ENCODE measurements at regions not wholly inside any gene's neighbourhood (a gene's known extent, or its start where the extent isn't known, plus 50 kb on each side); places are given as distances from the start of the nearest gene placed in this dataset.

- Histone ChIP-seq H2AFZ (ENCODE audit: low read depth) (no peak overlapping the region), H3F3A (replicated peaks; ENCODE audit: insufficient read depth) (no peaks in the 10 kb centered on the region), H3K9me3 (no peaks in the 10 kb centered on the region), H3K79me2 (ENCODE audit: insufficient read depth) (no peaks in the 10 kb centered on the region), H3K4me2 (no peak overlapping the region), H4K20me1 (ENCODE audit: insufficient read depth) (no peaks in the 10 kb centered on the region), H3K9me2 (no peaks in the 10 kb centered on the region), H3K36me3 (replicated peaks in 1 of 2; ENCODE audit: control insufficient read depth in 1 of 2, insufficient read depth in 2 of 2, low read length in 1 of 2) (no peaks in the 10 kb centered on the region), H3K27me3 (ENCODE audit: insufficient read depth) (no peaks in the 10 kb centered on the region), H3K27ac (ENCODE audit: low read depth in 2 of 2, low read length in 1 of 2) (no peak overlapping the region), H3K4me1 (ENCODE audit: control insufficient read depth in 1 of 2, insufficient read depth in 2 of 2, low read depth in 1 of 2, low read length in 1 of 2) (no peaks in the 10 kb centered on the region), H3K9ac (no peak overlapping the region), H3K4me3 (ENCODE audit: low read depth in 2 of 2, low read length in 1 of 2) (no peak overlapping the region)
- ChIA-PET POLR2A (no interaction called here), CTCF (interaction anchor here (1.0 kb wide), 1 partner anchor 12 kb away, joined by 4 read pairs; no protein-coding TSS in a partner anchor)
- DNase-seq: no peak
- WGBS (ENCODE audit: low lambda C conversion rate): 46% methylated on average over 14 of the region's 14 CpGs
- no peak for TF ChIP-seq SIN3A (IDR thresholded peaks at IDR 0.05; ENCODE audit: borderline replicate concordance, low read depth, low read length)
- TF ChIP-seq ELF1 (IDR thresholded peaks at IDR 0.05): no peak
- no peak for TF ChIP-seq FOXJ3 (CRISPR knock-in tag; IDR thresholded peaks at IDR 0.05)
- no peak for TF ChIP-seq GABPA (IDR thresholded peaks at IDR 0.05; ENCODE audit: low read depth)
- TF ChIP-seq CHD2 (IDR thresholded peaks at IDR 0.05; ENCODE audit: low read length, partially characterized antibody): no peak
- no peak for TF ChIP-seq EZH2phosphoT487 (IDR thresholded peaks at IDR 0.05; ENCODE audit: borderline replicate concordance, low read depth)
- TF ChIP-seq RAD21 (IDR thresholded peaks at IDR 0.05; ENCODE audit: low read length): no peak
Observed at GRCh38 chr5:163318707-163319106, 118.7 kb upstream of the CCNG1 start.

- ChIA-PET CTCF (interaction anchor here (1.0 kb wide), 1 partner anchor 15 kb away, joined by 4 read pairs; no protein-coding TSS in a partner anchor), POLR2A (no interaction called here)
- no peaks in the 10 kb centered on the region for H3K36me3 ChIP-seq (replicated peaks in 1 of 2; ENCODE audit: control insufficient read depth in 1 of 2, insufficient read depth in 2 of 2, low read length in 1 of 2)
- no peaks in the 10 kb centered on the region for H4K20me1 ChIP-seq (ENCODE audit: insufficient read depth)
- no peaks in the 10 kb centered on the region for H3K9me3 ChIP-seq
- WGBS (ENCODE audit: low lambda C conversion rate): 33% methylated on average over 2 of the region's 2 CpGs
- H3K9ac ChIP-seq: no peak overlapping the region
- H3F3A ChIP-seq (replicated peaks; ENCODE audit: insufficient read depth): no peaks in the 10 kb centered on the region
- no peaks in the 10 kb centered on the region for H3K79me2 ChIP-seq (ENCODE audit: insufficient read depth)
- H3K4me3 ChIP-seq (ENCODE audit: low read depth in 2 of 2, low read length in 1 of 2): no peak overlapping the region
- H3K9me2 ChIP-seq: no peaks in the 10 kb centered on the region
- no peak for DNase-seq
- H3K27ac ChIP-seq (ENCODE audit: low read depth in 2 of 2, low read length in 1 of 2): no peak overlapping the region
- H3K27me3 ChIP-seq (ENCODE audit: insufficient read depth): no peaks in the 10 kb centered on the region
- TF ChIP-seq EZH2phosphoT487 (IDR thresholded peaks at IDR 0.05; ENCODE audit: borderline replicate concordance, low read depth): no peak
- no peak for TF ChIP-seq POLR2AphosphoS5 (IDR thresholded peaks at IDR 0.05; ENCODE audit: low read depth, low read length)
- TF ChIP-seq FOXJ3 (CRISPR knock-in tag; IDR thresholded peaks at IDR 0.05): no peak
- no peak for TF ChIP-seq FOXM1 (IDR thresholded peaks at IDR 0.05; ENCODE audit: low read depth)
- no peak overlapping the region for H2AFZ ChIP-seq (ENCODE audit: low read depth)
- no peak overlapping the region for H3K4me2 ChIP-seq
- no peaks in the 10 kb centered on the region for H3K4me1 ChIP-seq (ENCODE audit: control insufficient read depth in 1 of 2, insufficient read depth in 2 of 2, low read depth in 1 of 2, low read length in 1 of 2)
Observed at GRCh38 chr5:163321511-163321910, 115.9 kb upstream of the CCNG1 start.

GRCh38 chr5:163330723-163331668 lies 106.4 kb upstream of the CCNG1 start:
- CTCF ChIA-PET: interaction anchor here (1.1 to 1.8 kb wide), 3 partner anchors 15 to 58 kb away, joined by 3 to 5 read pairs (median 3); no protein-coding TSS in a partner anchor
- TF ChIP-seq NFIC (IDR thresholded peaks at IDR 0.05; ENCODE audit: borderline replicate concordance): no peak
- TF ChIP-seq IRF3 (IDR thresholded peaks at IDR 0.05; ENCODE audit: low read depth, low read length): no peak
- TF ChIP-seq SMC3 (IDR thresholded peaks at IDR 0.05; ENCODE audit: low read depth, low read length): no peak
- TF ChIP-seq NRF1 (IDR thresholded peaks at IDR 0.05; ENCODE audit: low read depth, low read length): no peak
- no peak for TF ChIP-seq RXRA (IDR thresholded peaks at IDR 0.05; ENCODE audit: borderline replicate concordance, low read depth)
- TF ChIP-seq CHD2 (IDR thresholded peaks at IDR 0.05; ENCODE audit: low read length, partially characterized antibody): no peak
- TF ChIP-seq MEF2A (IDR thresholded peaks at IDR 0.05; ENCODE audit: borderline replicate concordance, low read depth): no peak
- no peak for TF ChIP-seq POLR2AphosphoS5 (IDR thresholded peaks at IDR 0.05; ENCODE audit: low read depth, low read length)
- TF ChIP-seq USF2 (IDR thresholded peaks at IDR 0.05; ENCODE audit: borderline replicate concordance, low read depth, low read length): no peak
- no peak for TF ChIP-seq MXI1 (IDR thresholded peaks at IDR 0.05; ENCODE audit: low read depth, low read length)
- TF ChIP-seq TEAD4 (IDR thresholded peaks at IDR 0.05; ENCODE audit: borderline replicate concordance, insufficient read depth): no peak
- TF ChIP-seq EP300 (IDR thresholded peaks at IDR 0.05; ENCODE audit: borderline replicate concordance in 1 of 2, low read depth in 1 of 2, low read length in 1 of 2): no peak
- WGBS (ENCODE audit: low lambda C conversion rate): 30% methylated on average over 9 of the region's 9 CpGs

More at GRCh38 chr5:163330723-163331668, 106.4 kb upstream of the CCNG1 start:
- H3F3A ChIP-seq (replicated peaks; ENCODE audit: insufficient read depth): no peaks in the 10 kb centered on the region
- no peaks in the 10 kb centered on the region for H4K20me1 ChIP-seq (ENCODE audit: insufficient read depth)
- H3K9me2 ChIP-seq: no peaks in the 10 kb centered on the region
- DNase-seq: no peak
- H3K36me3 ChIP-seq (replicated peaks in 1 of 2; ENCODE audit: control insufficient read depth in 1 of 2, insufficient read depth in 2 of 2, low read length in 1 of 2): no peaks in the 10 kb centered on the region
- H3K27me3 ChIP-seq (ENCODE audit: insufficient read depth): no peaks in the 10 kb centered on the region; the same call in 1 of the 2 replicates
- no peak overlapping the region for H3K27ac ChIP-seq (ENCODE audit: low read depth in 2 of 2, low read length in 1 of 2)
- no peaks in the 10 kb centered on the region for H3K4me1 ChIP-seq (ENCODE audit: control insufficient read depth in 1 of 2, insufficient read depth in 2 of 2, low read depth in 1 of 2, low read length in 1 of 2)
- no peak overlapping the region for H3K4me2 ChIP-seq
- H3K79me2 ChIP-seq (ENCODE audit: insufficient read depth): no peaks in the 10 kb centered on the region
- no peak overlapping the region for H3K4me3 ChIP-seq (ENCODE audit: low read depth in 2 of 2, low read length in 1 of 2)
- no peaks in the 10 kb centered on the region for H3K9me3 ChIP-seq
- H3K9ac ChIP-seq: no peak overlapping the region
- POLR2A ChIA-PET: no interaction called here
- H2AFZ ChIP-seq (ENCODE audit: low read depth): no peak overlapping the region

All from SK-N-SH (cell line).